ENCODE measurements at regions not wholly inside any gene's neighbourhood (a gene's known extent, or its start where the extent isn't known, plus 50 kb on each side); places are given as distances from the start of the nearest gene placed in this dataset.

- no peak for FAIRE-seq
- H3K4me3 ChIP-seq (ENCODE audit: low read depth, low read length): no peak overlapping the region
- DNase-seq (ENCODE audit: low read depth): no peak
- H3K27me3 ChIP-seq (ENCODE audit: control insufficient read depth, insufficient read depth, low read length): no peaks in the 10 kb centered on the region
- no peaks in the 10 kb centered on the region for H3K36me3 ChIP-seq (ENCODE audit: control insufficient read depth, insufficient read depth, low read length)
- TF ChIP-seq CTCF (IDR thresholded peaks at IDR 0.05; ENCODE audit: insufficient read depth, low read length, severe bottlenecking): no peak
These were observed 215.2 kb upstream of the SIX2 start for GRCh38 chr2:45224321-45224992.

DNA sequence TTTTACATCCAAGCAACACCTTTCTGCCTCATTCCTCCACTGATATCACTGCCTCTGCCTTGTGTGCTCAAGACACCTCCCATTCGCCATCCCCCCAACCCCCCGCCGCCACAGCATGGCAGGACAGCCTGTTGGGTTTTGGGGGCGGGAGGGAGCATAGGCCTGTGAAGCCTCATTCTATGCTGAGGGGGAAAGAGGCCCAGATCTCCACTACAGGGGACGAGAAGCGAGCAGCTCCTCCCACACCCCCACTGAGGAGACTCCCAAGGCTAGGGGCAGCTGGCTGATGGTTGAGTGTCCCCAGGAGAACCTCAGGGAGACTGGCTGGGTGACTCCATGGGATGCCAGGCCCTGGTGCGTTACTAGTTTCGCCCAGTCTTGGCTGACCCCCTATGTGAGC lies 214.3 kb upstream of the SIX2 start:
- no peak for FAIRE-seq

DNA sequence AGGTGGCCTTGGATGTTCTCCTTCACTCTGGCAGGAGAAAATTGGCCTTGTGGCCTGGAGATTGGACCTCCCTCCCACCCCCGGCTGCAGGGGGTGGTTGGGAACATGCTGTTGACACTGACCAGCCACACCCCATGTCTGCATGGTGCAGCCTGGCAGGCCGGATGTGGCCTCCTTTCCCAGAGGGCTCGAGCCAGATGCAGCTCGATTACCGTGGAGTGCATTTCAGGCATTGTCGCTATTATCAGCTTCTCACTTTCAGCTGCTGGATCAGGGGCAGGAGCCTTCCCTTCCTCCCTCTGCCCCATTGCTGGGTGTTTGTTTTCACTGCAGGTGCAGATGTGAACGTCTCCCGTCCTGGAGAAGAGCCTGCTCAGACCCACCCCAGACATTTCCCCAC lies 211.0 kb upstream of the SIX2 start:
- Histone ChIP-seq H3K4me3 (ENCODE audit: low read depth, low read length) (no peak overlapping the region), H3K27me3 (ENCODE audit: control insufficient read depth, insufficient read depth, low read length) (no peaks in the 10 kb centered on the region), H3K36me3 (ENCODE audit: control insufficient read depth, insufficient read depth, low read length) (no peaks in the 10 kb centered on the region)
- FAIRE-seq: no peak
- TF ChIP-seq CTCF (IDR thresholded peaks at IDR 0.05; ENCODE audit: insufficient read depth, low read length, severe bottlenecking): no peak
- DNase-seq (ENCODE audit: low read depth): no peak

More for the DNA sequence above, 214.3 kb upstream of the SIX2 start:
- Histone ChIP-seq H3K27me3 (ENCODE audit: control insufficient read depth, insufficient read depth, low read length) (no peaks in the 10 kb centered on the region), H3K4me3 (ENCODE audit: low read depth, low read length) (no peak overlapping the region), H3K36me3 (ENCODE audit: control insufficient read depth, insufficient read depth, low read length) (no peaks in the 10 kb centered on the region)
- no peak for DNase-seq (ENCODE audit: low read depth)
- TF ChIP-seq CTCF (IDR thresholded peaks at IDR 0.05; ENCODE audit: insufficient read depth, low read length, severe bottlenecking): no peak

DNA sequence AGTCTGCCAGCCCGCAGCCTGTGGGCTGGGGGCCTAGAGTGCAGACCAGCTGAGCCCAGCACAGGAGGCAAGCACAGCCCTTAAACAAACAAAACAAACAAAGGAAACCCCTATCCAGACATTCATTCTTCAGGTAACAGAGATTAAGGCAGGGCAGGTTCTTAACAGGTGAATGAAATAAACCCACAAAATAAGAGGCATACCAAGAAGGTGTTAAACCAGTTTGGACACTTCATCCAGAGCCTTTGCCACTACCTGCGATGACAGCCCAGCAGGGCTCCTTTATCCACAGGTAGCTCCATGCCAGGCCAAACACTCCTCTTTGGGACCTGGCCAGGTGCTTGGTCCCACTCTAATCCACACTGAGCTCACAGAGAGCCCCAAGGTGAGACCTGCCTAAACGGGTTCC lies 209.7 kb upstream of the SIX2 start:
- H3K36me3 ChIP-seq (ENCODE audit: control insufficient read depth, insufficient read depth, low read length): no peaks in the 10 kb centered on the region
- FAIRE-seq (no peak), DNase-seq (ENCODE audit: low read depth) (peak; percentile 48)
- H3K4me3 ChIP-seq (ENCODE audit: low read depth, low read length): no peak overlapping the region
- no peaks in the 10 kb centered on the region for H3K27me3 ChIP-seq (ENCODE audit: control insufficient read depth, insufficient read depth, low read length)
- TF ChIP-seq CTCF (IDR thresholded peaks at IDR 0.05; ENCODE audit: insufficient read depth, low read length, severe bottlenecking): no peak

DNA sequence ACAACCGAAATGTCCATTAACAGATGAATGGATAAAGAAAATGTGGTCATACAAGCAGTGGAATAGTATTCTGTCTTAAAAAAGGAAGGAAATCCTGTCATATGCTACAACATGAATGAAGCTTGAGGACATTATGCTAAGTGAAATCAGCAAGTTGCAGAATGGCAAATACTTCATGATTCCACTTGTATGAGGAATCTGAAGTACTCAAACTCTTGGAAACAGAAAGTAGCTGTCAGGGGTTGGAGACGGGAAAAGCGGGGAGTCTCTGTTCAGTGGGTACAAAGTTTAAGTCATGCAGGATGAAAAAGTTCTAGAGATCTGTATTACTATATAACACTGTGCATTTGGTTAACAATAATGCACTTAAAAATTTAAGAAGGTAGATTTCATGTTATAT lies 209.0 kb upstream of the SIX2 start:
- TF ChIP-seq CTCF (IDR thresholded peaks at IDR 0.05; ENCODE audit: insufficient read depth, low read length, severe bottlenecking): no peak
- no peak overlapping the region for H3K4me3 ChIP-seq (ENCODE audit: low read depth, low read length)
- DNase-seq (ENCODE audit: low read depth) (no peak), FAIRE-seq (no peak)
- H3K27me3 ChIP-seq (ENCODE audit: control insufficient read depth, insufficient read depth, low read length): no peaks in the 10 kb centered on the region
- no peaks in the 10 kb centered on the region for H3K36me3 ChIP-seq (ENCODE audit: control insufficient read depth, insufficient read depth, low read length)

DNA sequence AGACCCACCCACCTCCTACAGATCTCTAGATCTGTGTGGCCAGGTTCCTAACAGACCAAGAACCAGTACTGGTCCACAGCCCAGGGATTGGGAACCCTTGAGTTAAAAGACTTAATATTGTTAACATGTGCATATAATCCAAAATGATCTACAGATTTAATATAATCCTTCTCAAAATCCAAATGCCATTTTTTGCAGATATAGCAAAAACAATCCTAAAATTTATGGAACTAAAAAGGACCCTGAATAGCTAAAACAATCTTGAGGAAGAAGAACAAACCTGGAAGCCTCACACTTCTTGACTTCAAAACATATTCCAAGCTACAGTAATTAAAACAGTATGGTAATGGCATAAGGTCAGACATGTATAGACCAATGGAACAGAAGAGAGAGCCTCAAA lies 206.9 kb upstream of the SIX2 start:
- H3K36me3 ChIP-seq (ENCODE audit: control insufficient read depth, insufficient read depth, low read length): no peaks in the 10 kb centered on the region
- DNase-seq (ENCODE audit: low read depth) (no peak), FAIRE-seq (no peak)
- no peaks in the 10 kb centered on the region for H3K27me3 ChIP-seq (ENCODE audit: control insufficient read depth, insufficient read depth, low read length)
- TF ChIP-seq CTCF (IDR thresholded peaks at IDR 0.05; ENCODE audit: insufficient read depth, low read length, severe bottlenecking): no peak
- H3K4me3 ChIP-seq (ENCODE audit: low read depth, low read length): no peak overlapping the region
